H1 (cell line): ENCODE measurements at regions not wholly inside any gene's neighbourhood (a gene's known extent, or its start where the extent isn't known, plus 50 kb on each side); places are given as distances from the start of the nearest gene placed in this dataset.

Source experiments
- BACH1 ChIP-seq: IDR thresholded peaks from 2 replicates; pipeline ENCODE4 v1.6.1; 2012; ENCODE audit warnings: low read length, improper control_type of control experiment
- CHD1 ChIP-seq: IDR thresholded peaks from 2 replicates; pipeline ENCODE4 v1.6.1; 2012; ENCODE audit warnings: low read depth, low read length, improper control_type of control experiment
- EGR1 ChIP-seq: IDR thresholded peaks from 2 replicates; pipeline ENCODE4 v1.6.1; 2011; ENCODE audit warnings: low read depth, low read length, borderline replicate concordance
- MAFK ChIP-seq: IDR thresholded peaks from 2 replicates; pipeline ENCODE4 v1.6.1; 2012; ENCODE audit warnings: low read depth, mild to moderate bottlenecking, improper control_type of control experiment, low read length
- POLR2AphosphoS5 ChIP-seq: IDR thresholded peaks from 2 replicates; pipeline ENCODE4 v1.6.1; 2011; ENCODE audit warnings: low read depth, low read length
- SIN3A ChIP-seq, 2 experiments: IDR thresholded peaks in 1 of 2; conservative IDR thresholded peaks in 1 of 2; 2 replicates each; pipeline ENCODE4 v1.6.1; 2011 to 2012; ENCODE audit warnings: low read length in 2 of 2, improper control_type of control experiment in 1 of 2, low read depth in 1 of 2, mild to moderate bottlenecking in 1 of 2
- TBP ChIP-seq: IDR thresholded peaks from 2 replicates; pipeline ENCODE4 v1.6.1; 2011; ENCODE audit warnings: low read depth, low read length, improper control_type of control experiment
- TEAD4 ChIP-seq: IDR thresholded peaks from 2 replicates; pipeline ENCODE4 v1.6.1; 2012; ENCODE audit warnings: low read depth, low read length, inconsistent platforms, mixed read lengths

GRCh38 chr6:4636191-4636880 lies 139.9 kb upstream of the CDYL start (continued):
- TF ChIP-seq SIN3A (conservative IDR thresholded peaks at IDR 0.05 in 1 of 2, IDR thresholded peaks at IDR 0.05 in 1 of 2; ENCODE audit: low read depth in 1 of 2, low read length in 2 of 2) = no peak
- TF ChIP-seq MAFK = no peak
- TF ChIP-seq TEAD4 = no peak
- TF ChIP-seq BACH1 = no peak
- TF ChIP-seq POLR2AphosphoS5 = no peak
- no peak for TF ChIP-seq TBP
- no peak for TF ChIP-seq EGR1
- no peak for TF ChIP-seq CHD1
